GM13977 (cell line): ENCODE measurements at regions not wholly inside any gene's neighbourhood (a gene's known extent, or its start where the extent isn't known, plus 50 kb on each side); places are given as distances from the start of the nearest gene placed in this dataset.

Source experiments
- DNase-seq: peaks from one replicate; pipeline ENCODE4 v3.0.0; 2012; ENCODE audit warnings: low spot score
- in situ Hi-C: fragments of 300-500 bp; cut with MboI; formaldehyde crosslinking; loops from one replicate; pipeline ENCODE4 v1.12.0; 2022; ENCODE audit warnings: low sequenced_read_pairs, low pct_unique_long_range_greater_than_20kb, mixed read lengths, inconsistent platforms; ENCODE audit not compliant: unreplicated experiment
- TF ChIP-seq, protein P1 (sequence below): IDR thresholded peaks from 2 replicates; pipeline ENCODE4 v1.5.1; 2012; ENCODE audit warnings: mild to moderate bottlenecking, control low read depth; ENCODE audit not compliant: insufficient read depth; ENCODE audit errors: extremely low read depth, missing control alignments

DNA sequence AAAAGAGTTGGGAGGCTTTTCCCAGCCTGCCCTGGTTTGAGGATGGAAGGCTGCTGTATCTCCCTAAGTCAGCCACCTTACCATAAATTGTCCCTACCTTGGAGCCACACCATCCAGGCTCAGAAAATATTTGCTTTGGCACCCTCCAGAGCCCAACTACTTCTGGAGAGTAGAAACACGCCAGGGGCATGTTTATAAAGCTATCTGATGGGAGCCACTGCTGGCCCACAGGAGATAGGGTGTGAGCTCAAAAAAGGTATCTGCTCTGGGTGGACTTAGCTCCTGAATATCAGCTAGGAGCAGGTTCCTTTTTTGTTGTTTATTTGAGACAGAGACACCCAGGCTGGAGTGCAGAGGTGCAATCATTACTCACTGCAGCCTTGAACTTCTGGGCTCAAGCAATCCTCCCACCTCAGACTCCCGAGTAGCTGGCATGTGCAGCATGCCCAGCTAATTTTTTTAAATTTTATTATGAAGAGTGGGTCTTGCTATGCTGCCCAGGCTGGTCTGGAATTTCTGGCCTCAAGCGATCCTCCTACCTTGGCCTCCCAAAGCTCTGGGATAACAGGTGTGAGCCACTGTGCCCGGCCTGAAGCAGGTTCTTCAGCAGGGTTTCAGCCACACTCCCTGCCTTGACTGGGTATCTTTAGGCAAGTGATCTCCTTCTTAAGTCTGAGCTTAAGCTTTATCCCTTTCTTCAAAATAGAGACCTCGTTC, 147.1 kb downstream of the SALL1 start:
- no peak for DNase-seq
- in situ Hi-C loops = no loop called here
- TF ChIP-seq, protein P1, sequence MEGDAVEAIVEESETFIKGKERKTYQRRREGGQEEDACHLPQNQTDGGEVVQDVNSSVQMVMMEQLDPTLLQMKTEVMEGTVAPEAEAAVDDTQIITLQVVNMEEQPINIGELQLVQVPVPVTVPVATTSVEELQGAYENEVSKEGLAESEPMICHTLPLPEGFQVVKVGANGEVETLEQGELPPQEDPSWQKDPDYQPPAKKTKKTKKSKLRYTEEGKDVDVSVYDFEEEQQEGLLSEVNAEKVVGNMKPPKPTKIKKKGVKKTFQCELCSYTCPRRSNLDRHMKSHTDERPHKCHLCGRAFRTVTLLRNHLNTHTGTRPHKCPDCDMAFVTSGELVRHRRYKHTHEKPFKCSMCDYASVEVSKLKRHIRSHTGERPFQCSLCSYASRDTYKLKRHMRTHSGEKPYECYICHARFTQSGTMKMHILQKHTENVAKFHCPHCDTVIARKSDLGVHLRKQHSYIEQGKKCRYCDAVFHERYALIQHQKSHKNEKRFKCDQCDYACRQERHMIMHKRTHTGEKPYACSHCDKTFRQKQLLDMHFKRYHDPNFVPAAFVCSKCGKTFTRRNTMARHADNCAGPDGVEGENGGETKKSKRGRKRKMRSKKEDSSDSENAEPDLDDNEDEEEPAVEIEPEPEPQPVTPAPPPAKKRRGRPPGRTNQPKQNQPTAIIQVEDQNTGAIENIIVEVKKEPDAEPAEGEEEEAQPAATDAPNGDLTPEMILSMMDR = no peak

DNA sequence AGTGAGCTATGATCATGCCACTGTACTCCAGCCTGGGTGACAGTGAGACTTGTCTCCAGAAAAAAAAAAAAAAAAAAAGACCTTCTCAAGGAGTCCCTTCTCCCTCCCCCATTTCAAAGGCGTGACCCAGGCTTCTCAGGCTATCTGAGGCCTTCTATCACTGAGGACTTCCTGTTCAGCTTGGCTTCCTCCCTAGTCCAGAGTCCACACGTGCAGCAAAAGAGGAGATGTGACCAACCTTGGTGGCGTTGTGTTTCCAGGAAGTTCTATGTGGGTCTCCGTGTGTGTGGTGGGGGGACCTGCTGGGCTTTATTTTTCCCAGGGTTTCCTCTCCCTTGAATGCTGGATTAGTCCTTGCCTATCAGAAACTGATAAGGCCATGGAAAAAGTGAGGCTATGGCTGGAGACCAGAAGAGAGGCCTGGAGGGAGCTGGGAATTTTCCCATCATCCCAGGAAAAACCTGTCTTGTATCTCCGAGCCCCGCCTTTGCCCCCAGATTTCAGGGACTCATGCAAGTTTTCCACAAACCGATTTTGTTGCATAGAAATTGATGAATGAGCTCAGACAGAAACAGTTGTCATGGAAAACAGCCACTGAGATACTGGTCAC, 148.1 kb downstream of the SALL1 start:
- TF ChIP-seq, protein P1 = no peak
- in situ Hi-C loops = no loop called here
- DNase-seq = no peak

DNA sequence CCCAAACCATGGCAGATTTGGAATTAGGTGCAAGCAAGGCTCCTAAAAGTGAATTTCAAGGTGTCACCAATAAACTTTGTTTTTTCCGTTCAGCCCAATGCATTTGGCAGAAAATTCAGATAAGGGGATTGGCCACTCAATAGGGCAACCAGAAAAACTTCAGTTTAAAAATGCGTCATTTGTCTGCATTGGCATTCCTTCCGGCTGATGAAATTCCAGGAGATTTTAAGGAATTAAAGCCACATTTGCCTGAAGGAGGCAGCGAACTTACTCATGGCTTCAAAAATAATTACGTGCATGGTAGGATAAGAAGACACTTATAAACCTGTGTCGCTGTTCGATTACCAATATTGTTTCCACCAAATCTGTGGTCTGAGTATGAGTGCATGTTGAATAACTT, 151.9 kb downstream of the SALL1 start:
- no peak for DNase-seq
- TF ChIP-seq, protein P1 = no peak
- in situ Hi-C loops = no loop called here

DNA sequence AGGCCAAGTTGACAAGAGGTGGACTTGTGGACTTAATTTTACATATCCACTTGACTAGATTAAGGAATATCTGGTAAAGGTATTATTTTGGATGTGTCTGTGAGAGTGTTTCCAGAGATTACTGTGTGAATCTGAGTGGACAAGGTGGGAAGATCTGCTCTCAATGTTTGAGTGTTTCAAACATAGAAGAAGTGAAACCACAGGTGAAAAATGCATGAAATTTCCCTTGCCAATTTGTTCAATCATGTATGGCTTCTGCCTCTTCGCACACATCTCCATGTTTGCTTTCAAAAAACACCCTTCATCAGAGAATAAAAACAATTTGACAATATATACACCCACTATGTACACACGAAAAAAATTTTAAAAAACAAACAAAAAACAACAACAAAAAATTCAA, 152.7 kb downstream of the SALL1 start:
- in situ Hi-C loops = no loop called here
- no peak for DNase-seq

GRCh38 chr16:50997679-50998078, 153.4 kb downstream of the SALL1 start:
- TF ChIP-seq, protein P1 = no peak
- in situ Hi-C loops = no loop called here
- DNase-seq = no peak

More for the DNA sequence above, 152.7 kb downstream of the SALL1 start:
- TF ChIP-seq, protein P1 = no peak

GRCh38 chr16:50996830-50997186, 154.3 kb downstream of the SALL1 start:
- no peak for DNase-seq
- TF ChIP-seq, protein P1 = no peak
- in situ Hi-C loops = no loop called here
